ENCODE measurements at regions not wholly inside any gene's neighbourhood (a gene's known extent, or its start where the extent isn't known, plus 50 kb on each side); places are given as distances from the start of the nearest gene placed in this dataset.

GRCh38 chr4:144899393-144899792, 198.6 kb downstream of the ANAPC10 start:
- no peaks in the 10 kb centered on the region for H3K9me3 ChIP-seq (replicated peaks; ENCODE audit: insufficient read depth, low read length)
- H3K4me3 ChIP-seq (ENCODE audit: low read length): no peak overlapping the region
- no peaks in the 10 kb centered on the region for H3K4me1 ChIP-seq (ENCODE audit: low read length)
- no peaks in the 10 kb centered on the region for H3K79me2 ChIP-seq (ENCODE audit: low read length)
- no peaks in the 10 kb centered on the region for H4K20me1 ChIP-seq (ENCODE audit: insufficient read depth, low read length)
- TF ChIP-seq CTCF (IDR thresholded peaks at IDR 0.05; ENCODE audit: low read length): no peak
- TF ChIP-seq EZH2 (optimal IDR thresholded peaks at IDR 0.05; ENCODE audit: low read depth, low read length): no peak
- no peak for TF ChIP-seq EZH2phosphoT487 (IDR thresholded peaks at IDR 0.05; ENCODE audit: low read length)
- H3K4me2 ChIP-seq (ENCODE audit: low read depth, low read length): no peak overlapping the region
- no peak for DNase-seq
- no peak overlapping the region for H3K27ac ChIP-seq (ENCODE audit: low read length)
- H2AFZ ChIP-seq (ENCODE audit: low read length): no peak overlapping the region
- no peaks in the 10 kb centered on the region for H3K9me2 ChIP-seq (replicated peaks; ENCODE audit: insufficient read depth, low read length)
- no peaks in the 10 kb centered on the region for H3K27me3 ChIP-seq (replicated peaks; ENCODE audit: insufficient read depth, low read length)
- H3K9ac ChIP-seq (ENCODE audit: low read length): no peak overlapping the region
- H3K36me3 ChIP-seq (replicated peaks; ENCODE audit: insufficient read depth, low read length): no peaks in the 10 kb centered on the region
- H3F3A ChIP-seq (ENCODE audit: insufficient read depth, low read length): no peaks in the 10 kb centered on the region

GRCh38 chr4:144901141-144901540, 196.9 kb downstream of the ANAPC10 start:
- no peak overlapping the region for H3K27ac ChIP-seq (ENCODE audit: low read length)
- TF ChIP-seq CTCF (IDR thresholded peaks at IDR 0.05; ENCODE audit: low read length) (no peak), EZH2 (optimal IDR thresholded peaks at IDR 0.05; ENCODE audit: low read depth, low read length) (no peak), EZH2phosphoT487 (IDR thresholded peaks at IDR 0.05; ENCODE audit: low read length) (no peak)
- no peak overlapping the region for H3K9ac ChIP-seq (ENCODE audit: low read length)

GRCh38 chr4:144902614-144903013, 195.4 kb downstream of the ANAPC10 start:
- no peak overlapping the region for H2AFZ ChIP-seq (ENCODE audit: low read length)
- H3F3A ChIP-seq (ENCODE audit: insufficient read depth, low read length): no peaks in the 10 kb centered on the region
- H3K9ac ChIP-seq (ENCODE audit: low read length): no peak overlapping the region
- no peak overlapping the region for H3K27ac ChIP-seq (ENCODE audit: low read length)
- no peak for TF ChIP-seq EZH2phosphoT487 (IDR thresholded peaks at IDR 0.05; ENCODE audit: low read length)
- no peak for TF ChIP-seq EZH2 (optimal IDR thresholded peaks at IDR 0.05; ENCODE audit: low read depth, low read length)
- TF ChIP-seq CTCF (IDR thresholded peaks at IDR 0.05; ENCODE audit: low read length): no peak
- H3K79me2 ChIP-seq (ENCODE audit: low read length): no peaks in the 10 kb centered on the region
- H3K4me1 ChIP-seq (ENCODE audit: low read length): peaks cover 10% of the 10 kb centered on the region
- H3K36me3 ChIP-seq (replicated peaks; ENCODE audit: insufficient read depth, low read length): no peaks in the 10 kb centered on the region
- H3K9me3 ChIP-seq (replicated peaks; ENCODE audit: insufficient read depth, low read length): no peaks in the 10 kb centered on the region
- no peak overlapping the region for H3K4me2 ChIP-seq (ENCODE audit: low read depth, low read length)
- no peak overlapping the region for H3K4me3 ChIP-seq (ENCODE audit: low read length)
- H3K27me3 ChIP-seq (replicated peaks; ENCODE audit: insufficient read depth, low read length): no peaks in the 10 kb centered on the region
- H3K9me2 ChIP-seq (replicated peaks; ENCODE audit: insufficient read depth, low read length): no peaks in the 10 kb centered on the region
- H4K20me1 ChIP-seq (ENCODE audit: insufficient read depth, low read length): no peaks in the 10 kb centered on the region
- no peak for DNase-seq

More at GRCh38 chr4:144901141-144901540, 196.9 kb downstream of the ANAPC10 start:
- no peak for DNase-seq
- Histone ChIP-seq H3K4me2 (ENCODE audit: low read depth, low read length) (no peak overlapping the region), H3K4me1 (ENCODE audit: low read length) (peaks cover 1% of the 10 kb centered on the region; the same call in 1 of the 2 replicates), H3K9me2 (replicated peaks; ENCODE audit: insufficient read depth, low read length) (no peaks in the 10 kb centered on the region), H4K20me1 (ENCODE audit: insufficient read depth, low read length) (no peaks in the 10 kb centered on the region), H3K9me3 (replicated peaks; ENCODE audit: insufficient read depth, low read length) (no peaks in the 10 kb centered on the region), H3K79me2 (ENCODE audit: low read length) (no peaks in the 10 kb centered on the region), H2AFZ (ENCODE audit: low read length) (no peak overlapping the region), H3K27me3 (replicated peaks; ENCODE audit: insufficient read depth, low read length) (no peaks in the 10 kb centered on the region), H3K36me3 (replicated peaks; ENCODE audit: insufficient read depth, low read length) (no peaks in the 10 kb centered on the region), H3F3A (ENCODE audit: insufficient read depth, low read length) (no peaks in the 10 kb centered on the region), H3K4me3 (ENCODE audit: low read length) (no peak overlapping the region)

Data from MM.1S (cell line).